Activated CD8-positive, alpha-beta memory T cell treated with anti-CD3 and anti-CD28 coated beads for 4 hours (primary cell): ENCODE measurements at regions not wholly inside any gene's neighbourhood (a gene's known extent, or its start where the extent isn't known, plus 50 kb on each side); places are given as distances from the start of the nearest gene placed in this dataset.
"Not testable (repeated sequence)": the region's sequence is repeated elsewhere in the genome, so short reads cannot be mapped to it uniquely, and the experiment has no call there.

Experiments
- DNase-seq, 2 donors: peaks; one replicate each; pipeline ENCODE4 v3.0.0-alpha.2; 2020; ENCODE audit warnings: low read depth in 2 of 2

DNA sequence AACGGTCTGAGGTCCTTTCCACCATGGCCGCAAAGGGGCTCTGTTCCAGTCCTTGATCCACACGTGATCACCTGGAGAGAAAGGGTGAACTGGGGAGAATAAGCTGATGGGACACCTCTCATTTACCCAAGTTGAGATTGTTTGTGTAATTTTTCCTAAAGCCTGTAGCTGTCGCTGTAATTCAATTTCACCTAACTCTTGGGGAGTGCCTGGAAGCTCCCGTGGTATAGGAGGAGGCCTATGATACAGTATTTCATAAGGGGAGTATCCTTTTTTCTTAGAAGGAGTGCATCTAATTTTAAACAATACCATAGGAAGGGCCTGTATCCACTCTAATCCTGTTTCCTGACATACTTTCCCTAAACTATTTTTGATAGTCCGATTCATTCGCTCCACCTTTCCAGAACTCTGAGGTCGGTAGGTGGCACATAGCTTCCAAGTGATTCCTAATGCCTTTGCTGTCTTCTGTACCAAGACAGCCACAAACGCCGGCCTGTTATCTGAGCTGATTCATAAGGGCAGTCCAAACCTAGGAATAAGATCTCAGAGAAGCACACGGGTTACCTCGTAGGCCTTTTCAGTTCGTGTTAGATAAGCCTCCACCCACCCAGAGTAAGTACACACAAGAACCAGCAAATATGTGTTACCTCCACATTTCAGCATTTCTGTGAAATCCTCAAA, 78.9 kb upstream of the VEPH1 start:
- DNase-seq = not testable (repeated sequence)

DNA sequence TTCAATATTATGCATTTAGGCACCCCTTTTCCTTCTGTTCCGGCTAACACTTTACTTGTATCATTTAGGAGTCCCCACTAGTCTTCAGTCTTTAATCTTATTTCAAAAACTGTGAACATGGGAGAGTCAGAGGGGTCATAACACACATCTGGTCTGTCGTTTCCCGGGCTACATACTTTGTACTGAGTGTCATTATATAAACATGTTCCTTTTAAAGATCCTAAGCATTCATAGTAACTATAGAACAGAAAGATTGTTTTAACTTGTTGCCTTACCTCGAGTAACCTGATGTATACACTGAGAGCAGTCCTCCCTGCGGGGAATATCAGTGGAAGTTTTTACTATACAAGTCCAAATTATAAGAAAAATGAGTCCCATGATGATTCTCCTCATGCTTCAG, 78.2 kb upstream of the VEPH1 start:
- no peak for DNase-seq

DNA sequence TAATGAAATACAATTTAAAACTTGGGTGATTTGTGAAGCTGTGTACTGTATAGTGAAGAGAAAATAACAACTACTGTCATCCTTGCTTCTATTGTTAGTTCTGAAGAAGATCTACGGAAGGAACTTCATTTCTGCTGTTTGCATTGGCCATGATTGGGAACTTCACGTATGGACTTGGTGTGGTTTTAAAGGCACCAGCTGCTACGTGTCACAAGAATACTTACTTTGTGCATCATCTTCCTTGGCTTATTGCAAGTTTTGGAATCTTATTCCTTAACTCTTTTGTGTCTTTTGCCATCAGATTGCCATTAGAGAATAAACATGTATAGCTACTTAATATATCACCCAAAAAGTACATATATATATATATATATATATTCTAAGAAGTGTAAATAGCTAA, 75.0 kb upstream of the VEPH1 start:
- DNase-seq = no peak

DNA sequence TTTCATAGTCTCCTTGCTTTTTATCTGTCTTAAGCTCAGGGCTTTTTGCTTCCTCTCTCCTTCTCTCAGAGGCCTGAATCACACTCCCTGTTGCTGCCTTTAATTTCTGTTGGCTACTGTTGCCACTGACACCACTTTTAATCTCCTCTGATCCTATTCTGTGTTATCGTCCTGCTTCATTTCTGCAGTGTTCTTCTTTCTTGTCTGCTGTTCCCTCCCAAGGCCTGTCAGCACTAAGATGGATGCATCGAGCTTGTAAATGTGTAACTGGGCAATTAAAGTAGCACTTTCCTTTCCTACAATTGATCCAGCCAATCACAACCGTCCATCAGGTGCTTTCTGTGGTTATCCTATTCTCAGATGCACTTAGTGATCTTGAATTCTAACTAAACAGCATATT, 71.3 kb upstream of the VEPH1 start:
- DNase-seq = no peak

DNA sequence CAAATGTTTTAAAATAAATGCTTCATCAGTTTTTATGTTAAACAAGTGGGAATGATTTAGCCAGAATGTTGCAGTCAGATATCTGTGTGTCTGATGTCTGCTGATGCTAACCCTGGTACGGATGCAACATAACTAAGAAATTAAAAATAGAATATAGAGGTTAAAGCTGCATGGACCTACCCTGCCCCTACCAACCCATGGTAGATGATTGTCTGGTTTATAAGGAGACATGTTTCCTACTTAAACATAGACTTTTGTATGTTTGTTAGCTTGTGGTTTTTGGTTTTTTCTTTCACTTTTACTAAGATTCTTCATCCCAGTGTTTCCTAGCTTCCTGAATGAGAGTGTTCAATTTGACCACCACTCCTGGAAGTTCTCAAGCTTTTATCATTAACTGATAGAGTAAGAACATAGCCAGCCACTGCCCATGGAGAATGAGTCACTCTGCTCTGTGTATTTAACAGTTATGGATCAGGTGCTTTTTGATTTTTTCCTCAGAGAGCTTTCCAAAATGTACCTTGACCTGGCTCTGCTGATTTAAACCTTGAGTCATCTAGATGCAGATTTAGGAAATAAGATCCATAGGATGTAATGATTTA, 70.7 kb upstream of the VEPH1 start:
- DNase-seq = no peak

DNA sequence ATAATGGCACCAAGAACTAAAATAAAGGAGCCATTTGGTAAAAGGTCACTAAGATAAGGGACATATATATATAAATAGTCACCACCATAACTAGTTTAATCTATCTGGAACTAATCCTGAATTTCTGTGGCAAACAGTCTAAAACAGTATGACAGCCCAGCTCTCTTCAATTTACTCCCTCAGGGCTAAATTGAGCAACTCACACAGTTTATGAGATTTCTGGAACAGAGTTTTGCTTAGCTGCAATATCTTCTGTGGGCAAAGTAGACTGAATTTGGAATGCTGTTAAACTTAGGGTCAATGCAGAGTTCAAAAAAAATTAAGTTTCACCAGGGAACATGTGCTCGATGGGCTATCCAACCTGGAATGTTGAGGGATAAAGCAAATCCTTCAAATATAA, 70.1 kb upstream of the VEPH1 start:
- DNase-seq = no peak

DNA sequence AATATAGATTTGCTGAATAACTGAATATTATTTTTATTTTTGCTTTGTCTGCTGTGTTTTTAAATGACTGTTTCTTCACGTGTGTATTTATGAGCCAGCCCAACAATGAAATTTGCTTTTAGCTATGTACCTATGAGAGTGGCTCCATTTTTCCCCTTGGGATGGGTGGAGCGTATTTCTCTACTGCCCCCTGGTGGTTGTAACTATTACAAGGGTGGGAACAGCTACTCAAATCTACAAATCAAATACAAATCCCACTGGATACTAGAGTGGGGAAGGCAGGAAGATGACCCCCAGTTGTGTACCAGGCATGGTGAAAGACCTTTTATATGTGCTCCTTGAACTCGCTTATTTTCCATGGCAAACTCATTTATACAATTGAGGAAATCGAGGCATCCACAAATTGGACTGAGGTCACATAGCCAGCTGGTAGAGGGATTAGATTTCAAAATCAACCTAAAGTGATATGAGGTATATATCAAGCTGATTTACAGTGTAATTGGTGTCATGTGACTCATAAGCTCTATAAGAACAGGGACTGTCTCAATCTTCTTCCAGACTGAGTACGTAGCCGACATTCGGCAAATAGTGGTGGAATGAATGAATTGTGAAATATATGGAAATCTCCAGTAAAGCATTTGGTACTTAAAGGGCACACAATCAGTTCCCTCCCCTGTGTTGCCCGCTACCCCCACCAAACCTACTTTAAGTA, 69.5 kb upstream of the VEPH1 start:
- DNase-seq = no peak

DNA sequence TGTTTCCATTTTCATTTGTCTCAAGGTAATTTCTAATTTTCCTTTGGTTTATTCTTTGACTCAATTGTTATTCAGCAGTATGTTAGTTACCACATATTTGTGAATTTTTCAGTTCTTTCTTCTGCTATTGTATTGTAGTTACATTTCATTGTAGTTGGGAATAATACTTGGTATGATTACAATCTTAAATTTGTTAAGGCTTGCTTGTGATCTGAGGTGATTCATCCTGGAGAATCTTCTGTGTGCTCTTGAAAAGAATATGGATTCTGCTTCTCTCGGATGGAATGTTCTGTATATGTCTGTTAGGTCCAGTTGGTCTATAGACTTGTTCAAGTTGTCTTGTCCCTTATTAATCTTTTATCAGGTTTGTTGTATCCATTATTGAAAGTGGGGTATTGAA, 63.4 kb upstream of the VEPH1 start:
- DNase-seq = no peak

DNA sequence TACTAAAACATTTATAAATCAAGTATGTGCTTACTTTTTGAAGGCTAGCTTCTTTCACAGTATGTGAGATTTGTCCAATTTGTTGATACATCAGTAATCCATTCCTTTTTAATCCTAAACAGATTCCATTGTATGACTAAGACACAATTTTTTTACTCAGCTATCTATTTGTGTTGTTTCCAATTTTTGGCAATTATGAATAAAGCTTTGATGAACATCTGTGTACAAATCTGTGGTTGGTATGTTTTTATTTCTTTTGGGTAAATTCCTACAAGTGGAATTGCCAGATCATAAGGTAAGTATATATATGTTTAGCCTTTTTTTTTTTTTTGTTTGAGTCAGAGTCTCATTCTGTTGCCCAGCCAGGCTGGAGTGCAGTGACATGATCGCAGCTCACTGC, 56.2 kb upstream of the VEPH1 start:
- no peak for DNase-seq
